Left lung (tissue), 4 donors: ENCODE measurements at regions not wholly inside any gene's neighbourhood (a gene's known extent, or its start where the extent isn't known, plus 50 kb on each side); places are given as distances from the start of the nearest gene placed in this dataset.

ENCODE experiments used
- ATAC-seq: fragments of 200-7000 bp; cut with Tn5 transposase; one replicate; pipeline ENCODE4 v1.9.1; 2020; ENCODE audit warnings: moderate library complexity
- DNase-seq, 4 donors: peaks; one replicate each; pipeline ENCODE4 v3.0.0-alpha.2; 2013 to 2020
- H3K27ac ChIP-seq, 2 donors: fragments of 200-600 bp; sonication (generic) in 1 of 2; one replicate each; pipeline versions ENCODE4 v1.5.0 to v1.8.0; 2020 to 2021
- H3K27me3 ChIP-seq, 2 donors: fragments of 200-600 bp; sonication (generic) in 1 of 2; one replicate each; pipeline versions ENCODE4 v1.5.0 to v1.8.0; 2020 to 2021
- H3K36me3 ChIP-seq, 2 donors: fragments of 200-600 bp; sonication (generic) in 1 of 2; one replicate each; pipeline versions ENCODE4 v1.5.0 to v1.8.0; 2020 to 2021
- H3K4me1 ChIP-seq, 2 donors: fragments of 200-600 bp; one replicate each; pipeline ENCODE4 v1.8.0; 2021
- H3K4me3 ChIP-seq, 2 donors: fragments of 200-600 bp; sonication (generic) in 1 of 2; one replicate each; pipeline versions ENCODE4 v1.5.0 to v1.8.0; 2020 to 2021; ENCODE audit warnings: mild to moderate bottlenecking in 1 of 2
- H3K9me3 ChIP-seq, 2 donors: fragments of 200-600 bp; sonication (generic) in 1 of 2; one replicate each; pipeline versions ENCODE4 v1.5.0 to v1.8.0; 2020 to 2021
- CTCF ChIP-seq, 2 donors: fragments of 200-600 bp; sonication (generic) in 1 of 2; IDR thresholded peaks; one replicate each; pipeline versions ENCODE4 v1.5.0 to v1.8.0; 2021; ENCODE audit warnings: antibody characterized with exemption in 2 of 2
- intact Hi-C, 2 donors: fragments of 100-400 bp; cut with DNase I; formaldehyde crosslinking; loops; one replicate each; pipeline versions ENCODE4 v1.11.2 to v1.14.2; 2022
- donor health status: DM: no; HTN: yes; CAD: no.
- donor health status: DM: no; HTN: no; CAD: no.

GRCh38 chr1:29597861-29598260, 361.5 kb downstream of the PTPRU start:
- Histone ChIP-seq H3K4me1 (no peaks in the 10 kb centered on the region), H3K36me3 (no peaks in the 10 kb centered on the region), H3K4me3 (no peak overlapping the region), H3K9me3 (no peaks in the 10 kb centered on the region), H3K27ac (no peak overlapping the region), H3K27me3 (peaks cover 0 to 3% of the 10 kb centered on the region in 2 donors)
- intact Hi-C loops, result no loop called here
- DNase-seq (no peak), ATAC-seq (no peak)
- TF ChIP-seq CTCF (IDR thresholded peaks at IDR 0.05), result no peak

- Histone ChIP-seq H3K9me3 (no peaks in the 10 kb centered on the region), H3K36me3 (no peaks in the 10 kb centered on the region), H3K4me3 (no peak overlapping the region), H3K27ac (no peak overlapping the region), H3K27me3 (peaks cover 0 to 9% of the 10 kb centered on the region in 2 donors), H3K4me1 (no peaks in the 10 kb centered on the region)
- no peak for ATAC-seq
- no peak for DNase-seq
- no peak for TF ChIP-seq CTCF (IDR thresholded peaks at IDR 0.05)
- intact Hi-C loops, result no loop called here
Observed at GRCh38 chr1:29593601-29594382, 357.5 kb downstream of the PTPRU start.

- ATAC-seq, result no peak
- intact Hi-C loops, result no loop called here
- no peaks in the 10 kb centered on the region for H3K9me3 ChIP-seq
- H3K27me3 ChIP-seq, result peaks cover 0 to 9% of the 10 kb centered on the region in 2 donors
- no peaks in the 10 kb centered on the region for H3K4me1 ChIP-seq
- TF ChIP-seq CTCF (IDR thresholded peaks at IDR 0.05), result no peak
- no peak overlapping the region for H3K27ac ChIP-seq
- no peak overlapping the region for H3K4me3 ChIP-seq
- no peak for DNase-seq
- H3K36me3 ChIP-seq, result no peaks in the 10 kb centered on the region
Observed at GRCh38 chr1:29592731-29593130, 356.4 kb downstream of the PTPRU start.

GRCh38 chr1:29592261-29592615, 355.9 kb downstream of the PTPRU start:
- Histone ChIP-seq H3K4me1 (no peaks in the 10 kb centered on the region), H3K9me3 (no peaks in the 10 kb centered on the region), H3K27me3 (peaks cover 0 to 9% of the 10 kb centered on the region in 2 donors), H3K36me3 (no peaks in the 10 kb centered on the region), H3K4me3 (no peak overlapping the region), H3K27ac (no peak overlapping the region)
- ATAC-seq (no peak), DNase-seq (no peak)
- intact Hi-C loops, result no loop called here
- no peak for TF ChIP-seq CTCF (IDR thresholded peaks at IDR 0.05)

GRCh38 chr1:29591601-29592260, 355.4 kb downstream of the PTPRU start:
- DNase-seq (no peak), ATAC-seq (no peak)
- H3K9me3 ChIP-seq, result no peaks in the 10 kb centered on the region
- intact Hi-C loops, result no loop called here
- peaks cover 0 to 9% of the 10 kb centered on the region in 2 donors for H3K27me3 ChIP-seq
- H3K36me3 ChIP-seq, result no peaks in the 10 kb centered on the region
- H3K4me3 ChIP-seq, result no peak overlapping the region
- H3K4me1 ChIP-seq, result no peaks in the 10 kb centered on the region
- no peak for TF ChIP-seq CTCF (IDR thresholded peaks at IDR 0.05)
- H3K27ac ChIP-seq, result no peak overlapping the region
